GM23338 (cell line): ENCODE measurements at regions not wholly inside any gene's neighbourhood (a gene's known extent, or its start where the extent isn't known, plus 50 kb on each side); places are given as distances from the start of the nearest gene placed in this dataset.

Source experiments
- ATAC-seq: fragments of 200-7000 bp; cut with Tn5 transposase; 3 replicates; pipeline ENCODE4 v1.9.1; 2020
- DNase-seq: peaks from one replicate; pipeline ENCODE4 v3.0.0-alpha.2; 2015; ENCODE audit warnings: low spot score
- H2AFZ ChIP-seq: fragments of 200-600 bp; sonication (generic); 2 replicates; pipeline ENCODE4 v1.8.0; 2016; ENCODE audit warnings: antibody characterized with exemption, mild to moderate bottlenecking, moderate library complexity
- H3F3A ChIP-seq: fragments of 200-600 bp; sonication (generic); replicated peaks from 2 replicates; pipeline ENCODE4 v1.8.0; 2017; ENCODE audit warnings: antibody characterized with exemption, mixed run types, low read depth
- H3K27ac ChIP-seq: fragments of 200-600 bp; sonication (generic); 2 replicates; pipeline ENCODE4 v1.6.1; 2016; ENCODE audit warnings: low read depth
- H3K27me3 ChIP-seq: fragments of 200-600 bp; sonication (generic); 2 replicates; pipeline ENCODE4 v1.8.0; 2016; ENCODE audit warnings: mild to moderate bottlenecking, mixed run types, moderate library complexity; ENCODE audit not compliant: insufficient read depth
- H3K36me3 ChIP-seq: fragments of 200-600 bp; sonication (generic); 2 replicates; pipeline ENCODE4 v1.8.0; 2016; ENCODE audit warnings: mild to moderate bottlenecking; ENCODE audit not compliant: insufficient read depth
- H3K4me1 ChIP-seq: fragments of 200-600 bp; sonication (generic); 2 replicates; pipeline ENCODE4 v1.8.0; 2016; ENCODE audit warnings: mild to moderate bottlenecking, moderate library complexity; ENCODE audit not compliant: insufficient read depth
- H3K4me2 ChIP-seq: fragments of 200-600 bp; sonication (generic); 2 replicates; pipeline ENCODE4 v1.7.1; 2017; ENCODE audit warnings: mixed run types
- H3K4me3 ChIP-seq: fragments of 200-600 bp; sonication (generic); 2 replicates; pipeline ENCODE4 v1.6.1; 2016; ENCODE audit warnings: mixed run types
- H3K79me2 ChIP-seq: fragments of 200-600 bp; sonication (generic); replicated peaks from 2 replicates; pipeline ENCODE4 v1.8.0; 2017; ENCODE audit warnings: mild to moderate bottlenecking; ENCODE audit not compliant: insufficient read depth
- H3K9me2 ChIP-seq: fragments of 200-600 bp; sonication (generic); 2 replicates; pipeline ENCODE4 v1.8.0; 2017; ENCODE audit not compliant: insufficient read depth
- H4K20me1 ChIP-seq: fragments of 200-600 bp; sonication (generic); replicated peaks from 2 replicates; pipeline ENCODE4 v1.8.0; 2017; ENCODE audit warnings: mild to moderate bottlenecking; ENCODE audit not compliant: insufficient read depth
- H3K27ac Mint-ChIP-seq: 2 replicates; pipeline ENCODE4 v1.8.0; 2020; ENCODE audit warnings: inconsistent platforms, mild to moderate bottlenecking, moderate library complexity, mixed read lengths
- H3K27me3 Mint-ChIP-seq: 3 replicates; pipeline ENCODE4 v1.8.0; 2022; ENCODE audit warnings: low read depth, mild to moderate bottlenecking, moderate library complexity, mixed read lengths, inconsistent platforms; ENCODE audit not compliant: insufficient read depth, poor library complexity
- H3K36me3 Mint-ChIP-seq: 3 replicates; pipeline ENCODE4 v1.8.0; 2021; ENCODE audit warnings: low read depth, mild to moderate bottlenecking, inconsistent platforms, moderate library complexity, mixed read lengths
- H3K4me1 Mint-ChIP-seq: 3 replicates; pipeline ENCODE4 v1.8.0; 2020; ENCODE audit warnings: mild to moderate bottlenecking, inconsistent platforms, mixed read lengths
- H3K4me3 Mint-ChIP-seq: 3 replicates; pipeline ENCODE4 v1.8.0; 2021; ENCODE audit warnings: moderate library complexity, mild to moderate bottlenecking, inconsistent platforms, mixed read lengths
- H3K9me3 Mint-ChIP-seq: 3 replicates; pipeline ENCODE4 v1.8.0; 2020; ENCODE audit warnings: moderate library complexity, mild to moderate bottlenecking, inconsistent platforms, mixed read lengths
- CREB1 ChIP-seq: fragments of 250-450 bp; sonication (Bioruptor Pico); IDR thresholded peaks from 2 replicates; pipeline ENCODE4 v1.5.0; 2020; ENCODE audit warnings: low read depth, mild to moderate bottlenecking, moderate library complexity
- CTCF ChIP-seq, 2 experiments: fragments of 200-600 bp in 1 of 2; sonication (generic) in 1 of 2; conservative IDR thresholded peaks; 2 replicates each; pipeline versions ENCODE4 v1.5.1 to v1.6.1; 2016 to 2017; ENCODE audit warnings: antibody characterized with exemption in 2 of 2, low read depth in 2 of 2, mild to moderate bottlenecking in 2 of 2, moderate library complexity in 1 of 2
- ETS1 ChIP-seq: IDR thresholded peaks from 2 replicates; pipeline ENCODE4 v1.6.1; 2016; ENCODE audit warnings: antibody characterized with exemption
- EZH2 ChIP-seq: fragments of 200-600 bp; sonication (generic); IDR thresholded peaks from one replicate; pipeline ENCODE4 v1.8.0; 2017; ENCODE audit warnings: antibody characterized with exemption, mild to moderate bottlenecking, low read depth; ENCODE audit not compliant: unreplicated experiment
- EZH2phosphoT487 ChIP-seq: fragments of 200-600 bp; sonication (generic); IDR thresholded peaks from one replicate; pipeline ENCODE4 v1.8.1; 2018; ENCODE audit warnings: antibody characterized with exemption; ENCODE audit not compliant: unreplicated experiment
- JUNB ChIP-seq: IDR thresholded peaks from one replicate; pipeline ENCODE4 v1.6.1; 2016; ENCODE audit warnings: antibody characterized with exemption; ENCODE audit not compliant: unreplicated experiment
- NANOG ChIP-seq: IDR thresholded peaks from 2 replicates; pipeline ENCODE4 v1.6.1; 2016; ENCODE audit warnings: antibody characterized with exemption, borderline replicate concordance
- POLR2AphosphoS5 ChIP-seq: IDR thresholded peaks from 2 replicates; pipeline ENCODE4 v1.6.1; 2016; ENCODE audit warnings: antibody characterized with exemption, low read depth
- REST ChIP-seq: IDR thresholded peaks from one replicate; pipeline ENCODE4 v1.6.1; 2018; ENCODE audit warnings: antibody characterized with exemption; ENCODE audit not compliant: unreplicated experiment
- STAT1 ChIP-seq: IDR thresholded peaks from one replicate; pipeline ENCODE4 v1.6.1; 2016; ENCODE audit warnings: antibody characterized with exemption; ENCODE audit not compliant: unreplicated experiment
- ZNF114 ChIP-seq: fragments of 250-450 bp; sonication (Bioruptor Pico); IDR thresholded peaks from 2 replicates; pipeline ENCODE4 v1.5.0; 2020; ENCODE audit warnings: mild to moderate bottlenecking, moderate library complexity
- ZNF331 ChIP-seq: fragments of 250-450 bp; sonication (Bioruptor Pico); IDR thresholded peaks from 2 replicates; pipeline ENCODE4 v1.5.0; 2020; ENCODE audit warnings: low read depth, mild to moderate bottlenecking, moderate library complexity
- ZNF462 ChIP-seq: fragments of 250-450 bp; sonication (Bioruptor Pico); IDR thresholded peaks from 2 replicates; pipeline ENCODE4 v1.5.0; 2020; ENCODE audit warnings: mild to moderate bottlenecking, moderate library complexity

GRCh38 chr4:74523096-74523495 lies 78.2 kb downstream of the AREG start:
- Histone ChIP-seq H2AFZ (no peak overlapping the region), H3K4me1 (no peaks in the 10 kb centered on the region), H4K20me1 (no peaks in the 10 kb centered on the region), H3F3A (no peaks in the 10 kb centered on the region), H3K79me2 (no peaks in the 10 kb centered on the region), H3K27me3 (no peaks in the 10 kb centered on the region), H3K27ac (no peak overlapping the region), H3K9me2 (no peaks in the 10 kb centered on the region), H3K4me3 (no peak overlapping the region), H3K36me3 (no peaks in the 10 kb centered on the region), H3K4me2 (no peak overlapping the region)
- no peaks in the 10 kb centered on the region for H3K4me1 Mint-ChIP-seq
- TF ChIP-seq CREB1 (CRISPR knock-in tag) (no peak), NANOG (no peak), JUNB (no peak), EZH2 (no peak), POLR2AphosphoS5 (no peak), ZNF462 (CRISPR knock-in tag) (no peak), ZNF331 (CRISPR knock-in tag) (no peak), ZNF114 (CRISPR knock-in tag) (no peak), CTCF (conservative IDR thresholded peaks at IDR 0.05; ENCODE audit: low read depth in 2 of 2) (no peak), EZH2phosphoT487 (no peak), STAT1 (no peak), REST (no peak), ETS1 (no peak)
- H3K27ac Mint-ChIP-seq, result no peak overlapping the region
- no peaks in the 10 kb centered on the region for H3K9me3 Mint-ChIP-seq
- ATAC-seq, result no peak
- no peaks in the 10 kb centered on the region for H3K27me3 Mint-ChIP-seq
- no peak for DNase-seq
- H3K4me3 Mint-ChIP-seq, result no peak overlapping the region
- no peaks in the 10 kb centered on the region for H3K36me3 Mint-ChIP-seq
